PC-9 (cell line): ENCODE measurements at regions not wholly inside any gene's neighbourhood (a gene's known extent, or its start where the extent isn't known, plus 50 kb on each side); places are given as distances from the start of the nearest gene placed in this dataset.

Experiments
- EZH2 ChIP-seq: fragments of 200-600 bp; sonication (generic); IDR thresholded peaks from 2 replicates; pipeline ENCODE4 v1.8.0; 2017; ENCODE audit warnings: antibody characterized with exemption, low read depth
- TF ChIP-seq, protein P1 (sequence below): fragments of 200-600 bp; sonication (generic); conservative IDR thresholded peaks from 2 replicates; pipeline ENCODE4 v1.6.1; 2017; ENCODE audit warnings: mixed run types, antibody characterized with exemption, mild to moderate bottlenecking, moderate library complexity

DNA sequence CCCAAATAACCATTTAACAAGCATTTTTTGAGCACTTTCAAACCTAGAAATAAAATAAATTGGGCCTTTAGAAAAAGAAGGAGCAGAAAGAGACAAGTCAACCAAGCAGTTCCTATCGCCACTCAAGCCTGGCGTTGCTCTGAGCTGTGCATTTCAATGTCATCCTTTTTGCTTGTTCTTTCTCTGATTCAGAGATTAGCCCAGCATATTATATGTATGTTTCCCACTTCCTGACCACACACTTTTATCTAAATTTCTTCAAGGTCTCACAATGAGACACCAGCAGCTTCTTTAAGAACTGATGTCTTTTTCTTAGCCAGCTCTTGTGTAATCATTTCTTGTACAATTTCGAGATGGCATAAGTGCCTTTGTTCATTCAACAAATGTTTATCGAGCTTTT, 344.5 kb upstream of the ID2 start:
- TF ChIP-seq EZH2: no peak
- TF ChIP-seq, protein P1, sequence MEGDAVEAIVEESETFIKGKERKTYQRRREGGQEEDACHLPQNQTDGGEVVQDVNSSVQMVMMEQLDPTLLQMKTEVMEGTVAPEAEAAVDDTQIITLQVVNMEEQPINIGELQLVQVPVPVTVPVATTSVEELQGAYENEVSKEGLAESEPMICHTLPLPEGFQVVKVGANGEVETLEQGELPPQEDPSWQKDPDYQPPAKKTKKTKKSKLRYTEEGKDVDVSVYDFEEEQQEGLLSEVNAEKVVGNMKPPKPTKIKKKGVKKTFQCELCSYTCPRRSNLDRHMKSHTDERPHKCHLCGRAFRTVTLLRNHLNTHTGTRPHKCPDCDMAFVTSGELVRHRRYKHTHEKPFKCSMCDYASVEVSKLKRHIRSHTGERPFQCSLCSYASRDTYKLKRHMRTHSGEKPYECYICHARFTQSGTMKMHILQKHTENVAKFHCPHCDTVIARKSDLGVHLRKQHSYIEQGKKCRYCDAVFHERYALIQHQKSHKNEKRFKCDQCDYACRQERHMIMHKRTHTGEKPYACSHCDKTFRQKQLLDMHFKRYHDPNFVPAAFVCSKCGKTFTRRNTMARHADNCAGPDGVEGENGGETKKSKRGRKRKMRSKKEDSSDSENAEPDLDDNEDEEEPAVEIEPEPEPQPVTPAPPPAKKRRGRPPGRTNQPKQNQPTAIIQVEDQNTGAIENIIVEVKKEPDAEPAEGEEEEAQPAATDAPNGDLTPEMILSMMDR: no peak
